GM19043 (cell line): ENCODE measurements at regions not wholly inside any gene's neighbourhood (a gene's known extent, or its start where the extent isn't known, plus 50 kb on each side); places are given as distances from the start of the nearest gene placed in this dataset.

Source experiments
- ATAC-seq: cut with Tn5 transposase; IDR thresholded peaks from one replicate; pipeline ENCODE4 v1.9.1; 2021; ENCODE audit warnings: low read depth; ENCODE audit not compliant: unreplicated experiment

GRCh38 chr6:168383062-168383854 lies 57.7 kb upstream of the SMOC2 start:
- ATAC-seq, result no peak

- ATAC-seq, result no peak
These were observed 56.6 kb upstream of the SMOC2 start for GRCh38 chr6:168384045-168385036.

DNA sequence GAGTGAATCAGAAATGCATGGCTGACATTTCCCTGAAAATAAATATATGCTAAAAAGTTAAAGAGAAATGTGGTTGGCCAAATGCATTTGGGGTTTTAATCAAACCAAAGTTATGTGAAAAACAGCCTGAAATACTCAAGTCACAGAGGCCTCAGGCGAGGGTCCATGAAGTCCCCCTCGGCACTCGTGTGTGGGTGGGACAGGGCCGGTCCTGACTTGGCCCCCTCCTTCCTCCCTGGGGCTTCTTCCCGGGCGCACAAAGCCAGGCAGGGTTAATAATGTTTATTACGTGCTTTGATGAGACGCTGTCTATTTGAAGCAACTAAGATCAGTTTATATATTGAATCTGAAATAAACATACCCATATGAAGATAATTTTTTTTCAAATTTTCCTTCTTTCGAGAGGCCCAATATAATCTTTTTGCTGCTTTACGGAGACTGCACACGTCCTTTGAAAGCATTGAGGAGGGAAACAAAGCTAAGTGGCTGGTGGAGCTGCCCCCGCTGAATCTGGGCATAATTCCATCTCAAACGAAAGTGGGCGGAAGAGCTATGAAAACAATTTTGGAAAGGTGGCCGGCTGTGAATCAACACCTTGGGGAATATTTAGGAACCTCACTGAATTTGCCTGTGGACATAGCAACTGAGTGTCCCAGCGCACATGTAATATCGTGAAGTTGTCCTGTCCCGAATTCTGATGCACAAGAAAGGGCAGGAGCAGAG lies 55.8 kb upstream of the SMOC2 start:
- ATAC-seq, result no peak

DNA sequence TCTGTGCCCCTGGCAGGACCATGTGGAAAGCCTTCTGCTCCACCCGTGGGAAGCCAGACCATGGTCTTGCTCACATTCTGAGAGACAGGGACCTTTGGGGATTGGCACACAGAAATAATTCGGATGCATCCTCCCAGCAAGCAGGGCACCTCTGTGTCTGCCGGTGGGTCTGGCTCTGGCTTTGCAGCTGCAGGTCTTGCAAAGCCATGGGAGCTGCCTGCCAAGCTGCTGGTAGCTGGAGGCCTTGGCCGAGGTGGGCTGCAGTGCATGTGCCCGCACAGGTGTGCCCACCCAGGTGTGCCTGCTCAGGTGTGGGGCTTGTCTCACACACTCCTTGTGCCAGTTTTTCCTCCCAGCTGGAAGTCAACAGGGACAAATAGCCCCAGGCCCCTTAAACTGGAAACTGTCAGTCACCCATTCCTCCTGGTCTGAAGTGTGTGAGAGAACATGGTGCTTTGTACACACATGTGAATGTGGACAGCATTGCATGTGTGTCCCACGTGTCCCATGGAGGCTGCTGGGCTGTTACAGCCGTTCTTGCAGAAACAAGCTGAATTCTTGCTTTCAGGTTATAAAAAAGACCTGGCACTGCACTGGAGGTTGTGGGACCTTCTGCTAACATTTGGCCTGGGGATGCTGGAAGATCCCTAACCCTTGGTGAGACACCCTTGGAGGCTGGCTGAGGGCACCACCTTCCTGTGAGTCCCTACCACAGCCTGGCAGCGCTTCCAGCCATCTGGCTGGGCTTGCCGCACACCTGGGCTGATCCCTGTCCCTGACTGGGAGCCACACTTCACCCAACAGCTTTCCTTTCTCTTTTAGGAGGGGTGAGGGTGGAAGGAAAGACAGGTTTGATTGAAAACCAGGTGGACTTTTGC lies 54.9 kb upstream of the SMOC2 start:
- ATAC-seq, result no peak

GRCh38 chr6:168386973-168387372 lies 54.0 kb upstream of the SMOC2 start:
- ATAC-seq, result no peak

DNA sequence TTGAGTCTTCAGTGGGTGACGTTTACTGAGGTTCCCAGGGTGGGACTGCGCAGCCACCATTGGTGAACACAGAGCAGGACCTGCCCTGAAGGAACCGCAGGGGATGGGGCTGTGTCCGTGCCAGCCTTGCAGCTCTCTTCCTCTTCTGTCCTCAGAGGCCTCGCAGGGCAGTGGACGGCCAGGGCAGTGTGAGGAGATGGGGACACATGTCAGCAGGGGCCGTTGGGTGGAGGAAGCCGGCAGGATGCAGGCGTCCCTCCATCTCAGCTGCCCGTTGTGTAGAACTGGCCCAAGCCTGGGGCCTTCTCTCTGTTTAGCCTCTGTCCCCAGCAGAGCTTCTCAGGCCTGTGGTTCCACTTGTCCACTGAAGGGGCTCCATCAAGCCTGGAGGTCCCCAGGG lies 53.6 kb upstream of the SMOC2 start:
- no peak for ATAC-seq

DNA sequence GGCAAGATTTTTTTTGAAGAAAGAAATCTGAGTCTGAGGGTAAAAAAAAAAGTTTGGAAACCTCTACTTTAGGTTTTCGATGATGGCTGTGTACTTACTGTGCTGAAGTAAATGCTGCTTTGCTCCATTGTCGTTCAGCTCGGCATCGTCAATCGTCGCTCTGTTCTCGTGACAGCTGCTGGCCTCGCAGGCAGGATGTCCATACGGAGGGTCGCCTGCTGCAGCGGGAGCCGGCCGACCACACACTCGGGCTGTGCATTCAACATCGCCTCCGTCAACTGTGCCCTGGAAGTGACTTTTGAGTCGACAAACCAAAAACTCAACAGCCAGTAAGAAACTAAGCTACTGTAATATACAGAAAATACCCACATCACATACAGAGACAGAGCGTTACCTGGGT lies 53.1 kb upstream of the SMOC2 start:
- ATAC-seq, result no peak

- no peak for ATAC-seq
These were observed 52.0 kb upstream of the SMOC2 start for GRCh38 chr6:168388641-168389633.

GRCh38 chr6:168390749-168391420 lies 50.1 kb upstream of the SMOC2 start:
- ATAC-seq, result no peak
